Fibroblast of lung (primary cell): ENCODE measurements at regions not wholly inside any gene's neighbourhood (a gene's known extent, or its start where the extent isn't known, plus 50 kb on each side); places are given as distances from the start of the nearest gene placed in this dataset.
A peak's percentile ranks its signal among the peaks of the same experiment; 100 is the strongest.
"Not testable (repeated sequence)": the region's sequence is repeated elsewhere in the genome, so short reads cannot be mapped to it uniquely, and the experiment has no call there.

Source experiments
- DNase-seq, 2 donors: peaks; one replicate each; pipeline versions ENCODE4 v3.0.0 to v3.0.0-alpha.2; 2010; ENCODE audit warnings: low read depth in 2 of 2
- H2AFZ ChIP-seq: 2 replicates; pipeline ENCODE4 v1.5.1; 2012; ENCODE audit warnings: low read length, control low read depth, inconsistent platforms
- H3K27ac ChIP-seq: 2 replicates; pipeline ENCODE4 v1.5.1; 2011; ENCODE audit warnings: low read length, control low read depth; ENCODE audit not compliant: insufficient read depth
- H3K27me3 ChIP-seq: 2 replicates; pipeline ENCODE4 v1.5.1; 2011; ENCODE audit warnings: mild to moderate bottlenecking, low read length; ENCODE audit not compliant: control insufficient read depth, insufficient read depth
- H3K36me3 ChIP-seq: 2 replicates; pipeline ENCODE4 v1.5.1; 2011; ENCODE audit warnings: low read length; ENCODE audit not compliant: control insufficient read depth, insufficient read depth
- H3K4me1 ChIP-seq: 2 replicates; pipeline ENCODE4 v1.5.1; 2011; ENCODE audit warnings: low read length; ENCODE audit not compliant: control insufficient read depth, insufficient read depth; ENCODE audit errors: extremely low read depth
- H3K4me2 ChIP-seq: 2 replicates; pipeline ENCODE4 v1.5.1; 2011; ENCODE audit warnings: low read length, control low read depth; ENCODE audit not compliant: insufficient read depth; ENCODE audit errors: extremely low read depth
- H3K4me3 ChIP-seq, 4 experiments: fragments of 200-600 bp in 1 of 4; sonication (generic) in 1 of 4; replicated peaks in 1 of 4; 2 replicates each; pipeline ENCODE4 v1.5.1; 2011 to 2016; ENCODE audit warnings: low read length in 4 of 4, low read depth in 3 of 4, mild to moderate bottlenecking in 3 of 4, control low read depth in 2 of 4, inconsistent platforms in 1 of 4, mixed read lengths in 1 of 4; ENCODE audit not compliant: insufficient read depth in 1 of 4; ENCODE audit errors: control extremely low read depth in 1 of 4
- H3K79me2 ChIP-seq: 2 replicates; pipeline ENCODE4 v1.5.1; 2012; ENCODE audit warnings: mild to moderate bottlenecking, low read length, inconsistent platforms; ENCODE audit not compliant: control insufficient read depth, insufficient read depth
- H3K9ac ChIP-seq: 2 replicates; pipeline ENCODE4 v1.5.1; 2011; ENCODE audit warnings: mild to moderate bottlenecking, low read length, control low read depth; ENCODE audit not compliant: insufficient read depth
- H3K9me3 ChIP-seq: 2 replicates; pipeline ENCODE4 v1.5.1; 2012; ENCODE audit warnings: low read depth, low read length; ENCODE audit not compliant: control insufficient read depth, insufficient read depth
- H4K20me1 ChIP-seq: 2 replicates; pipeline ENCODE4 v1.5.1; 2011; ENCODE audit warnings: low read length; ENCODE audit not compliant: control insufficient read depth, insufficient read depth; ENCODE audit errors: extremely low read depth
- CTCF ChIP-seq, 2 donors: IDR thresholded peaks in 1 of 2; conservative IDR thresholded peaks in 1 of 2; 1 replicate in 1 of 2; 2 replicates in 1 of 2; pipeline ENCODE4 v1.5.1; 2011 to 2012; ENCODE audit warnings: low read length in 2 of 2, control low read depth in 1 of 2, inconsistent platforms in 1 of 2, low read depth in 1 of 2, mild to moderate bottlenecking in 1 of 2
- EZH2 ChIP-seq: IDR thresholded peaks from 2 replicates; pipeline ENCODE4 v1.5.1; 2012; ENCODE audit warnings: low read length, control low read depth, mild to moderate bottlenecking; ENCODE audit errors: missing control alignments

DNA sequence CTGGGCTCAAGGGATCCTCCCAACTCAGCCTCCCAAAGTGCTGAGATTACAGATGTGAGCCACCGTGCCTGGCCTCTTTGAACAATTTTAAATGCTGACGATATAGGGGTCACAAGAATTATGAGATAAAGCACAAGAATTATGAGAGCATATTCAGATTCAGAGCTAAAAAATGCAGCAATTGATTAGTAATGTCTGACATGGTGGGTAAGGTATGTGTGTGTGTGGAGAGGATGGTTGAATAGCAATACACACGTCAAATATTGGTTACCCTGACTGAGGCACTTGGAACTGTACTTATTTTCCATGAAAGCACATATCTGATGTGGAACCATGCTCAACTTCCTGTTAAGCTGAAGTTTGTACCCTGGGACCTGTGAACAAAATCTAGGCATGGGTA, 115.6 kb downstream of the EOMES start:
- Histone ChIP-seq H4K20me1 (no peaks in the 10 kb centered on the region), H3K4me3 (no peak overlapping the region), H3K9me3 (no peaks in the 10 kb centered on the region), H3K4me1 (no peaks in the 10 kb centered on the region), H3K27ac (no peak overlapping the region), H2AFZ (no peak overlapping the region), H3K9ac (no peak overlapping the region), H3K36me3 (no peaks in the 10 kb centered on the region), H3K79me2 (no peaks in the 10 kb centered on the region), H3K4me2 (no peak overlapping the region), H3K27me3 (no peaks in the 10 kb centered on the region)
- TF ChIP-seq EZH2 = no peak
- TF ChIP-seq CTCF (conservative IDR thresholded peaks at IDR 0.05 in 1 of 2, IDR thresholded peaks at IDR 0.05 in 1 of 2; ENCODE audit: low read depth in 1 of 2, low read length in 2 of 2) = no peak
- DNase-seq = peak in 1 of 2 donors; percentile 82

DNA sequence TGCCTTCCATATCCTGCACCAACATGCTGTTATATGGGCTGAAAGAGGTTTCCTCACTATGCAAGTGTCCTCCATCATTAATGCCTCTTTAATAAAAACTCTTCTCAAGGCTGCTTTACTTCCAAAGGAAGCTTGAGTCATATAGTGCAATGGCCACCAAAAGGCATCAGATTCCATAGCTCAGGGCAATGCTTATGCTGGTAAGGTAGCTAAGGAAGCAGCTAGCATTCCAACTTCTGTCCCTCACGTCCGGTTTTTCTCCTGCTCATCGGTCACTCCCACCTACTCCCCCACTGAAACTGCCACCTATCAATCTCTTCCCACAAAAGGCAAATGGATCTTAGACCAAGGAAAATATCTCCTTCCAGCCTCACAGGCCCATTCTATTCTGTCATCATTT, 117.1 kb upstream of the SLC4A7 start:
- not testable (repeated sequence) for H3K79me2 ChIP-seq, H3K9me3 ChIP-seq, H3K4me3 ChIP-seq, H3K27me3 ChIP-seq, H3K9ac ChIP-seq, H3K36me3 ChIP-seq, H3K4me1 ChIP-seq, H3K4me2 ChIP-seq, H3K27ac ChIP-seq, H4K20me1 ChIP-seq, H2AFZ ChIP-seq, DNase-seq

DNA sequence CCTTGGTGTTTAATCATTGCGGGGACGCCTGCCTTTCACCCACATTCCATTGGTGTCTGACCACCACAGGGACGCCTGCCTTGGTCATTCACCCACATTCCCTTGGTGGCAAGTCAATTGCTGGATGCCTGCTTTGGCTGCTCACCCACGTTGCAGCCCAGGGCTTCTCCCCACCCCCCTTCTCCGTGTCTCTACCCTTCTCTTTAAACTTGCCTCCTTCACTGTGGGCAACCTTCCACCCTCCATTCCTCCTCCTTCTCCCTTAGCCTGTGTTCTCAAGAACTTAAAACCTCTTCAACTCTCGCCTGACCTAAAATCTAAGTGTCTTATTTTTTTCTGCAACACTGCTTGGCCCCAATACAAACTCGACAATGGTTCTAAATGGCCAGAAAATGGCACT, 115.6 kb upstream of the SLC4A7 start:
- DNase-seq, H3K9ac ChIP-seq, H4K20me1 ChIP-seq, H3K4me3 ChIP-seq, H3K9me3 ChIP-seq, H3K27me3 ChIP-seq, H3K79me2 ChIP-seq, H2AFZ ChIP-seq, H3K4me2 ChIP-seq, H3K36me3 ChIP-seq, H3K27ac ChIP-seq, H3K4me1 ChIP-seq: not testable (repeated sequence)

GRCh38 chr3:27596921-27597320, 112.7 kb upstream of the SLC4A7 start:
- H3K4me3 ChIP-seq = no peak overlapping the region
- H3K79me2 ChIP-seq = no peaks in the 10 kb centered on the region
- no peaks in the 10 kb centered on the region for H3K36me3 ChIP-seq
- no peaks in the 10 kb centered on the region for H3K27me3 ChIP-seq
- no peak overlapping the region for H3K9ac ChIP-seq
- DNase-seq = peak in 1 of 2 donors; percentile 74
- no peaks in the 10 kb centered on the region for H4K20me1 ChIP-seq
- TF ChIP-seq EZH2 = no peak
- TF ChIP-seq CTCF (conservative IDR thresholded peaks at IDR 0.05 in 1 of 2, IDR thresholded peaks at IDR 0.05 in 1 of 2; ENCODE audit: low read depth in 1 of 2, low read length in 2 of 2) = no peak
- no peaks in the 10 kb centered on the region for H3K4me1 ChIP-seq
- H3K27ac ChIP-seq = no peak overlapping the region
- H2AFZ ChIP-seq = no peak overlapping the region
- no peak overlapping the region for H3K4me2 ChIP-seq
- H3K9me3 ChIP-seq = no peaks in the 10 kb centered on the region
